Keratinocyte (primary cell): ENCODE measurements at regions not wholly inside any gene's neighbourhood (a gene's known extent, or its start where the extent isn't known, plus 50 kb on each side); places are given as distances from the start of the nearest gene placed in this dataset.
"Not testable (repeated sequence)": the region's sequence is repeated elsewhere in the genome, so short reads cannot be mapped to it uniquely, and the experiment has no call there.

Source experiments
- DNase-seq: peaks from one replicate; pipeline ENCODE4 v3.0.0-alpha.2; 2011; ENCODE audit warnings: low read depth, missing footprints, low spot score
- FAIRE-seq: peaks from 2 replicates; lab custom pipeline; 2011; peaks lifted over from hg19 to GRCh38; lab: Jason Lieb, UNC
- H2AFZ ChIP-seq: 2 replicates; pipeline ENCODE4 v1.6.0; 2012; ENCODE audit warnings: low read length, control low read depth, inconsistent platforms; ENCODE audit not compliant: control insufficient read depth
- H3K27ac ChIP-seq: 2 replicates; pipeline ENCODE4 v1.5.1; 2011; ENCODE audit warnings: low read length; ENCODE audit not compliant: control insufficient read depth, insufficient read depth
- H3K27me3 ChIP-seq: 3 replicates; pipeline ENCODE4 v1.6.0; 2011; ENCODE audit warnings: low read length; ENCODE audit not compliant: control insufficient read depth, insufficient read depth; ENCODE audit errors: extremely low read depth
- H3K36me3 ChIP-seq, 2 experiments: 2 replicates in 1 of 2; 3 replicates in 1 of 2; pipeline ENCODE4 v1.5.1; 2011; ENCODE audit warnings: low read length in 2 of 2, mild to moderate bottlenecking in 1 of 2; ENCODE audit not compliant: control insufficient read depth in 2 of 2, insufficient read depth in 2 of 2; ENCODE audit errors: extremely low read depth in 1 of 2
- H3K4me1 ChIP-seq: 3 replicates; pipeline ENCODE4 v1.5.1; 2011; ENCODE audit warnings: low read length; ENCODE audit not compliant: control insufficient read depth, insufficient read depth; ENCODE audit errors: extremely low read depth
- H3K4me2 ChIP-seq: 3 replicates; pipeline ENCODE4 v1.6.0; 2011; ENCODE audit warnings: low read depth, low read length; ENCODE audit not compliant: control insufficient read depth, insufficient read depth; ENCODE audit errors: extremely low read depth
- H3K4me3 ChIP-seq, 3 experiments: fragments of 200-600 bp in 1 of 3; sonication (generic) in 1 of 3; 2 replicates in 2 of 3; 3 replicates in 1 of 3; pipeline ENCODE4 v1.5.1; 2011 to 2016; ENCODE audit warnings: low read length in 3 of 3, mild to moderate bottlenecking in 3 of 3, control low read depth in 2 of 3, inconsistent platforms in 1 of 3, low read depth in 1 of 3, mixed read lengths in 1 of 3, mixed run types in 1 of 3, moderate library complexity in 1 of 3; ENCODE audit not compliant: control insufficient read depth in 2 of 3, insufficient read depth in 2 of 3; ENCODE audit errors: extremely low read depth in 1 of 3
- H3K79me2 ChIP-seq: 2 replicates; pipeline ENCODE4 v1.6.0; 2012; ENCODE audit warnings: low read length; ENCODE audit not compliant: control insufficient read depth, insufficient read depth
- H3K9ac ChIP-seq: 3 replicates; pipeline ENCODE4 v1.6.0; 2011; ENCODE audit warnings: low read length; ENCODE audit not compliant: control insufficient read depth, insufficient read depth; ENCODE audit errors: extremely low read depth
- H3K9me1 ChIP-seq: 3 replicates; pipeline ENCODE4 v1.6.0; 2011; ENCODE audit warnings: low read length; ENCODE audit not compliant: control insufficient read depth, insufficient read depth; ENCODE audit errors: extremely low read depth
- H3K9me3 ChIP-seq: 2 replicates; pipeline ENCODE4 v1.5.1; 2012; ENCODE audit warnings: low read depth, low read length; ENCODE audit not compliant: control insufficient read depth
- H4K20me1 ChIP-seq: 3 replicates; pipeline ENCODE4 v1.6.0; 2011; ENCODE audit warnings: low read length; ENCODE audit not compliant: control insufficient read depth, insufficient read depth; ENCODE audit errors: extremely low read depth
- CTCF ChIP-seq, 3 experiments: IDR thresholded peaks in 1 of 3; conservative IDR thresholded peaks in 1 of 3; optimal IDR thresholded peaks in 1 of 3; 2 replicates in 2 of 3; 3 replicates in 1 of 3; pipeline versions ENCODE3 to v1.5.1; 2011; ENCODE audit warnings: low read length in 3 of 3, mild to moderate bottlenecking in 3 of 3, moderate library complexity in 2 of 3, control low read depth in 1 of 3, inconsistent platforms in 1 of 3; ENCODE audit not compliant: insufficient read depth in 2 of 3; ENCODE audit errors: extremely low read depth in 1 of 3
- EZH2 ChIP-seq: IDR thresholded peaks from one replicate; pipeline ENCODE4 v1.6.1; 2012; ENCODE audit warnings: inconsistent platforms, mild to moderate bottlenecking, low read length, moderate library complexity
- dilution Hi-C: fragments of 300-500 bp; cut with MboI; formaldehyde crosslinking; loops from one replicate; pipeline ENCODE4 v1.7.0; 2020; ENCODE audit warnings: low sequenced_read_pairs; ENCODE audit not compliant: extremely low pct_ligation_motif_present

- H3K9ac ChIP-seq, H3K4me1 ChIP-seq, H3K27me3 ChIP-seq, H3K27ac ChIP-seq, H3K9me3 ChIP-seq, FAIRE-seq, H3K9me1 ChIP-seq, dilution Hi-C loops, DNase-seq, H2AFZ ChIP-seq, H3K79me2 ChIP-seq, H3K36me3 ChIP-seq, H4K20me1 ChIP-seq, H3K4me3 ChIP-seq, H3K4me2 ChIP-seq: not testable (repeated sequence)
Measured at GRCh38 chr4:142897518-142897917, 51.4 kb upstream of the INPP4B start.

GRCh38 chr4:142900622-142901021 is 54.5 kb upstream of the INPP4B start:
- FAIRE-seq: no peak
- Histone ChIP-seq H4K20me1 (no peaks in the 10 kb centered on the region), H3K27me3 (no peaks in the 10 kb centered on the region), H3K9ac (no peak overlapping the region), H3K27ac (no peak overlapping the region), H3K36me3 (no peaks in the 10 kb centered on the region), H2AFZ (no peak overlapping the region), H3K4me3 (no peak overlapping the region), H3K9me1 (no peaks in the 10 kb centered on the region), H3K4me2 (no peak overlapping the region), H3K9me3 (no peaks in the 10 kb centered on the region), H3K4me1 (no peaks in the 10 kb centered on the region), H3K79me2 (no peaks in the 10 kb centered on the region)
- no peak for DNase-seq
- dilution Hi-C loops: no loop called here
- no peak for TF ChIP-seq EZH2

GRCh38 chr4:142901166-142901662 is 55.1 kb upstream of the INPP4B start:
- Histone ChIP-seq H3K4me3 (no peak overlapping the region), H2AFZ (no peak overlapping the region), H3K9me3 (no peaks in the 10 kb centered on the region), H4K20me1 (no peaks in the 10 kb centered on the region), H3K4me1 (no peaks in the 10 kb centered on the region), H3K27ac (no peak overlapping the region), H3K79me2 (no peaks in the 10 kb centered on the region), H3K9ac (no peak overlapping the region), H3K36me3 (no peaks in the 10 kb centered on the region), H3K27me3 (no peaks in the 10 kb centered on the region), H3K4me2 (no peak overlapping the region), H3K9me1 (no peaks in the 10 kb centered on the region)
- no peak for TF ChIP-seq CTCF (optimal IDR thresholded peaks at IDR 0.05 in 1 of 3, IDR thresholded peaks at IDR 0.05 in 1 of 3, conservative IDR thresholded peaks at IDR 0.05 in 1 of 3; ENCODE audit: extremely low read depth in 1 of 3, insufficient read depth in 2 of 3, low read length in 3 of 3)
- no peak for TF ChIP-seq EZH2
- dilution Hi-C loops: no loop called here
- FAIRE-seq (no peak), DNase-seq (no peak)

- H3K9me1 ChIP-seq, FAIRE-seq: not testable (repeated sequence)
Measured at GRCh38 chr4:142903617-142904016, 57.5 kb upstream of the INPP4B start.

More at GRCh38 chr4:142903617-142904016, 57.5 kb upstream of the INPP4B start:
- H3K36me3 ChIP-seq, H3K27ac ChIP-seq, H3K4me1 ChIP-seq, H3K9ac ChIP-seq, H3K9me3 ChIP-seq, DNase-seq, H3K4me3 ChIP-seq, H3K27me3 ChIP-seq, H2AFZ ChIP-seq, dilution Hi-C loops, H3K79me2 ChIP-seq, H4K20me1 ChIP-seq, H3K4me2 ChIP-seq: not testable (repeated sequence)
